MM.1S (cell line): ENCODE measurements at regions not wholly inside any gene's neighbourhood (a gene's known extent, or its start where the extent isn't known, plus 50 kb on each side); places are given as distances from the start of the nearest gene placed in this dataset.

Experiments used
- EZH2 ChIP-seq: fragments of 300-600 bp; sonication (generic); optimal IDR thresholded peaks from 2 replicates; pipeline ENCODE3; 2017; ENCODE audit warnings: low read depth, mild to moderate bottlenecking, antibody characterized with exemption, low read length, mixed read lengths
- EZH2phosphoT487 ChIP-seq: fragments of 300-600 bp; sonication (generic); IDR thresholded peaks from 2 replicates; pipeline ENCODE4 v1.6.1; 2018; ENCODE audit warnings: antibody characterized with exemption, low read length
- TF ChIP-seq, protein P1 (sequence below): fragments of 300-600 bp; sonication (generic); IDR thresholded peaks from 2 replicates; pipeline ENCODE4 v1.5.1; 2016; ENCODE audit warnings: antibody characterized with exemption, low read length, mixed read lengths

DNA sequence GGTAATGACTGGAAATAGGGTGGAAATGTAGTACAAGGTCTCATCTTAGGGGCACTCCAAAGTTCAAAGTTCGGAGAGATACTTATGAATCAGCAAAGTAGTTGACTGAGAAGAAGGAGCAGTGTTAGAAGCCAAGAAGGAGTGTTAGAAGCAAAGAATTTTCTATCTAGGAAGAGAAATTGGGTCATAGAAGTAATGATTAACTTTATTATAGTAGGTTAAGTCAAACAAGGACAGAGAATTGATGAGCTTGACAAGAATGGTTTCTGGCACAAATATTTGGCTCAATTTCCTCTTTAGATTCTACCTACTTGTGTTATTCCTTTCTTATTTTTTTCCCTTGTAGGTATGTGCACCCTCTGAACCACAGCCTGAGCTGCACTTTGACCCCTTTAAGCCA, 810.5 kb upstream of the LRFN5 start:
- TF ChIP-seq, protein P1, sequence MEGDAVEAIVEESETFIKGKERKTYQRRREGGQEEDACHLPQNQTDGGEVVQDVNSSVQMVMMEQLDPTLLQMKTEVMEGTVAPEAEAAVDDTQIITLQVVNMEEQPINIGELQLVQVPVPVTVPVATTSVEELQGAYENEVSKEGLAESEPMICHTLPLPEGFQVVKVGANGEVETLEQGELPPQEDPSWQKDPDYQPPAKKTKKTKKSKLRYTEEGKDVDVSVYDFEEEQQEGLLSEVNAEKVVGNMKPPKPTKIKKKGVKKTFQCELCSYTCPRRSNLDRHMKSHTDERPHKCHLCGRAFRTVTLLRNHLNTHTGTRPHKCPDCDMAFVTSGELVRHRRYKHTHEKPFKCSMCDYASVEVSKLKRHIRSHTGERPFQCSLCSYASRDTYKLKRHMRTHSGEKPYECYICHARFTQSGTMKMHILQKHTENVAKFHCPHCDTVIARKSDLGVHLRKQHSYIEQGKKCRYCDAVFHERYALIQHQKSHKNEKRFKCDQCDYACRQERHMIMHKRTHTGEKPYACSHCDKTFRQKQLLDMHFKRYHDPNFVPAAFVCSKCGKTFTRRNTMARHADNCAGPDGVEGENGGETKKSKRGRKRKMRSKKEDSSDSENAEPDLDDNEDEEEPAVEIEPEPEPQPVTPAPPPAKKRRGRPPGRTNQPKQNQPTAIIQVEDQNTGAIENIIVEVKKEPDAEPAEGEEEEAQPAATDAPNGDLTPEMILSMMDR: no peak
- no peak for TF ChIP-seq EZH2phosphoT487
- TF ChIP-seq EZH2: no peak
